Memory B cell (primary cell): ENCODE measurements at regions not wholly inside any gene's neighbourhood (a gene's known extent, or its start where the extent isn't known, plus 50 kb on each side); places are given as distances from the start of the nearest gene placed in this dataset.

ENCODE experiments used
- ATAC-seq: fragments of 150-1000 bp; cut with Tn5 transposase; 2 replicates; pipeline ENCODE4 v1.10.0; 2021; ENCODE audit warnings: low read depth, mild to moderate bottlenecking, moderate library complexity
- DNase-seq, 2 donors: peaks; one replicate each; pipeline ENCODE4 v3.0.0; 2022; ENCODE audit warnings: low spot score in 2 of 2
- H3K27ac Mint-ChIP-seq: one replicate; pipeline ENCODE4 v1.8.0; 2022; ENCODE audit warnings: mild to moderate bottlenecking, moderate library complexity, mixed read lengths
- H3K27me3 Mint-ChIP-seq: one replicate; pipeline ENCODE4 v1.8.0; 2022; ENCODE audit warnings: mixed read lengths
- H3K36me3 Mint-ChIP-seq: one replicate; pipeline ENCODE4 v1.8.0; 2022; ENCODE audit warnings: mild to moderate bottlenecking, mixed read lengths
- H3K4me1 Mint-ChIP-seq: one replicate; pipeline ENCODE4 v1.8.0; 2022; ENCODE audit warnings: mixed read lengths
- H3K4me3 Mint-ChIP-seq: one replicate; pipeline ENCODE4 v1.8.0; 2022; ENCODE audit warnings: mild to moderate bottlenecking, moderate library complexity, mixed read lengths
- H3K9me3 Mint-ChIP-seq: one replicate; pipeline ENCODE4 v1.8.0; 2022; ENCODE audit warnings: mixed read lengths

- no peaks in the 10 kb centered on the region for H3K36me3 Mint-ChIP-seq
- H3K9me3 Mint-ChIP-seq = peaks cover 8% of the 10 kb centered on the region
- DNase-seq (no peak), ATAC-seq (no peak)
- H3K4me1 Mint-ChIP-seq = no peaks in the 10 kb centered on the region
- H3K27me3 Mint-ChIP-seq = no peaks in the 10 kb centered on the region
- H3K4me3 Mint-ChIP-seq = no peak overlapping the region
- H3K27ac Mint-ChIP-seq = no peak overlapping the region
These were observed 836.6 kb upstream of the TMEM132C start for GRCh38 chr12:127430401-127430800.

DNA sequence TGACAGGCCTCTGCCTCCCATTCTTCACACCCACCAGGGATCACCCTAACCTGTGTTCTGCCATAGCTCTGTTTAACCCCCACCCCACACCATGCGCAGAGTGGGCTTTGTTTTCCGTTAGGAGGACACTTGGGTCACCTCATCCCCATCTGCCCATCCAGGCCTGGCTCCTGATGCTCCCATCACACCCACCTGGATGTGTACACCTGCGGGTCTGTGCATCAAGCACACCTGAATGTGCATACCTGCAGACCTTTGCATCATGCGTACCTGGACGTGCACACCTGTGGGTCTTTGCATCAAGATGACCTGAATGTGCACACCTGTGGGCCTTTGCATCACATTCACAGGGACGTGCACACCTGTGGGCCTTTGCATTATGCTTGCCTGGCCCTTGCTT, 835.8 kb upstream of the TMEM132C start:
- ATAC-seq (no peak), DNase-seq (no peak)
- Mint-ChIP-seq H3K27me3 (no peaks in the 10 kb centered on the region), H3K36me3 (no peaks in the 10 kb centered on the region), H3K4me1 (no peaks in the 10 kb centered on the region), H3K4me3 (no peak overlapping the region), H3K27ac (no peak overlapping the region), H3K9me3 (peaks cover 10% of the 10 kb centered on the region)

GRCh38 chr12:127431594-127431993, 835.4 kb upstream of the TMEM132C start:
- H3K4me3 Mint-ChIP-seq = no peak overlapping the region
- no peak overlapping the region for H3K27ac Mint-ChIP-seq
- peaks cover 10% of the 10 kb centered on the region for H3K9me3 Mint-ChIP-seq
- ATAC-seq (no peak), DNase-seq (no peak)
- H3K4me1 Mint-ChIP-seq = no peaks in the 10 kb centered on the region
- H3K36me3 Mint-ChIP-seq = no peaks in the 10 kb centered on the region
- H3K27me3 Mint-ChIP-seq = no peaks in the 10 kb centered on the region

- no peak overlapping the region for H3K4me3 Mint-ChIP-seq
- H3K4me1 Mint-ChIP-seq = no peaks in the 10 kb centered on the region
- no peaks in the 10 kb centered on the region for H3K36me3 Mint-ChIP-seq
- H3K27me3 Mint-ChIP-seq = no peaks in the 10 kb centered on the region
- DNase-seq (no peak), ATAC-seq (no peak)
- H3K9me3 Mint-ChIP-seq = peaks cover 17% of the 10 kb centered on the region
- no peak overlapping the region for H3K27ac Mint-ChIP-seq
These were observed 831.5 kb upstream of the TMEM132C start for GRCh38 chr12:127435439-127435838.

DNA sequence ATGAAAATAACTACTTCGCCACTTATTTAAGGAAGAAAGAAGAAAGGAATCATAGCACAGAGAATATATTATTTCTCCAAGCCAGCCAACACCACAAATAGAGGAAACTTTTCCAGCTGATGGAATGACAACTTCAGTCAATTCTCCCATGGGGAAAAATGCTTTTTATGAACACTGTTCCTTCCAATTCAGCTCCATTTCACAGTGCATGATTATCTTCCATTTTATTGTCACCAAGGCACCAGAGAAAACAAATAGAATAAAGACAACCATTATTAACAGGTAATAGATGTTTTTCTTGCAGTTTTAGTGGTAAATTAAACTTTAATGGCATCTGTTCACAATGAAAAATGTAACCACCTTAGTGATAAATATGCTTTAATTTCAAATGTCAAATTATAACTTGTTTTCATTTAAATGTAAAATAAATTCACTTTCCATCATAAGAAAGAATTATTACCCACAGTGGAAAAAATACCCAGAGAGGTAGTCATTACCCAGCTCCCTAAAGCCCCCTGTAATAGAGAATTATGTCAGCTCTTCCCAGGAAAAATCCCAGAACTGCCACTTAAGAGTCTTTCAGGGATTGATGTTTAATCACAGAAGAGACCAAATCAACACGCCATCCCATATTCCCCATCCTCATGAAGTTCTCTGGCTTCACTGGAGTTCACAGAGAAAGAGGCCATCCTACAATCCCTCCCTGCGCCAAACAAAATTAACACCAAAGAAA, 828.3 kb upstream of the TMEM132C start:
- no peaks in the 10 kb centered on the region for H3K4me1 Mint-ChIP-seq
- DNase-seq = no peak
- no peak overlapping the region for H3K4me3 Mint-ChIP-seq
- peaks cover 21% of the 10 kb centered on the region for H3K9me3 Mint-ChIP-seq
- no peak overlapping the region for H3K27ac Mint-ChIP-seq
- ATAC-seq = no peak
- no peaks in the 10 kb centered on the region for H3K27me3 Mint-ChIP-seq
- no peaks in the 10 kb centered on the region for H3K36me3 Mint-ChIP-seq

DNA sequence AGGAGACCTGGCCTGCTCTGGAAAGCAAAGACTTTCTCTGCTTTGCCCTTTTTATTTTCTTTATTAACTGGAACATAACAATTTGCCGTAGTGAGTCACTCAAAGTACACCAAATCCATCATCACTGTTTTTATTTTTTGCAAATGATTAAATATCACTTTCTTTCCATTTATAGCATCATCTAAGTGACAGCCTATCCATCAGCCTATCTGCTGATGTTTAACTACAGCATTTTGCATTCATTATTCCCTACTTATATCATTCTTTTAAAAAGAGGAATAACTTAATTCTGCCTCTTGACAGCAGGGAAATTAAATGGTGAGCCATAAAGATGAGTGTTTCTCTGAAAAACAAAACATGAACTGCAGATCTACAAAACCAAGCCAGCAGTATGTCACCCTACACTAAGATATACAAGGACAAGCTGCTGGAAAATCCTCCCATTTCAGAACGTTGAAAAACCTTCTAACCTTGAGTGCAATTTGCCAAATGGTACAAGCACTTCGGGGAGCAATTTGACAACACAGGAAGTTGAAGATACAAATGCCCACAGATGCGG, 821.3 kb upstream of the TMEM132C start:
- Mint-ChIP-seq H3K27me3 (no peaks in the 10 kb centered on the region), H3K4me1 (no peaks in the 10 kb centered on the region), H3K36me3 (no peaks in the 10 kb centered on the region), H3K27ac (no peak overlapping the region), H3K4me3 (no peak overlapping the region), H3K9me3 (peaks cover 5% of the 10 kb centered on the region)
- no peak for ATAC-seq
- DNase-seq = no peak

GRCh38 chr12:127448906-127449305, 818.1 kb upstream of the TMEM132C start:
- Mint-ChIP-seq H3K27ac (no peak overlapping the region), H3K36me3 (no peaks in the 10 kb centered on the region), H3K4me3 (no peak overlapping the region), H3K9me3 (no peaks in the 10 kb centered on the region), H3K27me3 (no peaks in the 10 kb centered on the region), H3K4me1 (no peaks in the 10 kb centered on the region)
- ATAC-seq (no peak), DNase-seq (no peak)

GRCh38 chr12:127450826-127451225, 816.1 kb upstream of the TMEM132C start:
- peaks cover 2% of the 10 kb centered on the region for H3K27me3 Mint-ChIP-seq

DNA sequence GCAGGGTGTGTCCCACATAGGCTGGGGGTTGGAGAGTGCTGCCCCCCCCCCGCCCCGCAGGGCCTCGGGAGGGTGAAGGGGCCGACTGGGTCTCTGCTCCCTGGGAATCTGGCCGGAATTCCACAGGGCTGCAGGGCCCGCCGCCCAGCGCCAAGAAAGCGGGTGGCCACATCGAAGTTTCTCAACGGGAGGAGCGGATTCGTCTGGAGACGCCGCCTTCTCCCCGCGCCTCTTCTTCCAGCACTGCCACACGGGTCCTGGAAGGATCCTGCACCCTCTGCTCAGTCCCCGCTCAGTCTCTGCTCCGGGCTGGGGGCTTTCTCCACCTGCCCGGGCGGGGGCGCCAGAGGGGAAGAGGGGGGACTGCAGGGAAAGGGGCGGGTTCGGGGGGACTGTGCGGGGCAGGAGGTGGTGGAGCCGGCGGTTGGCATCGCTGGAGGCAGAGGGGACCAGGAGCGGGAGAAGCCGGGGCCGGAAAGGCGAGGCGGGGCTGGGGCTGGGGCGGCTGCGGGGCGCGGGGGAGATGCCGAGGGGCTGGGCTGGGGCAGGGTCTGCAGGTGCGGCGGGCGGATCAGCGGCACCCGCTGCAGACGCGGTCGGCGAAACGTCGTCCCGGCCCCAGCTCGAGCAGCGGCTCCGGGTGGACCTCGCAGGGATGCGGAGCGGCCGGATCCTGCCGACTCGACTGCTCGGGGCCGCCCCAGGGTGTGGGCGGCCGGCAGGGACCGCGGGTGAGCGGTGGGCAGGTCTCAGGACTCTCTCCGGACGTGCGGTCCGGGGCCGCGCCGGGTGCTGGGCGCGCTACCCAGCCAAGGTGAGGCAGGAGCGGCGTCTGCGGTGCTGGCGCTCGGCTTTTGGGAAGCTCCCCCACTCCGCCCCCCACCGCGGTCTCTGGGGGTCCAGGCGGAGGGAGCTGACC, 811.4 kb upstream of the TMEM132C start:
- H3K4me1 Mint-ChIP-seq = no peaks in the 10 kb centered on the region
- ATAC-seq (no peak), DNase-seq (no peak)
- H3K27ac Mint-ChIP-seq = no peak overlapping the region
- H3K4me3 Mint-ChIP-seq = no peak overlapping the region
- peaks cover 10% of the 10 kb centered on the region for H3K9me3 Mint-ChIP-seq
- H3K27me3 Mint-ChIP-seq = peaks cover 4% of the 10 kb centered on the region
- no peaks in the 10 kb centered on the region for H3K36me3 Mint-ChIP-seq

More at GRCh38 chr12:127450826-127451225, 816.1 kb upstream of the TMEM132C start:
- H3K36me3 Mint-ChIP-seq = no peaks in the 10 kb centered on the region
- H3K4me3 Mint-ChIP-seq = no peak overlapping the region
- H3K4me1 Mint-ChIP-seq = no peaks in the 10 kb centered on the region
- DNase-seq = no peak
- H3K27ac Mint-ChIP-seq = no peak overlapping the region
- ATAC-seq = no peak
- peaks cover 3% of the 10 kb centered on the region for H3K9me3 Mint-ChIP-seq

- no peaks in the 10 kb centered on the region for H3K4me1 Mint-ChIP-seq
These were observed 809.2 kb upstream of the TMEM132C start for GRCh38 chr12:127457726-127458125.

DNA sequence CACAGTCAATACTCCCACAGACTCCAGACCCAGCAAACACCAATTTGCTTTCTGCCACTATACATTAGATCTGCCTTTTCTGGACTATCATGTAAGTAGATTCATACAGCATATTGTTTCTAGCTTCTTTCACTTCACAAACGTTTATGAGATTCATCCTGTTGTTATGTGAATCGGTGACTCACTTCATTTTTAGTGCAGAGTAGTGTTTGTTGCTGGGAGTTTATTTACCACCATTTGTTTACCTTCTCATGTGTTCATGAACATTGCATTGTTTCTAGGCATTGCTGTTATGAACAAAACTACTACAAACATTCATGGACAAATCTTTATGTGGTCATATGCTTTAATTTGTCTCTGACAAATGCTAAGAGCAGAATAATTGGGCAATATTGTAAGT, 807.8 kb upstream of the TMEM132C start:
- Mint-ChIP-seq H3K36me3 (no peaks in the 10 kb centered on the region), H3K4me3 (no peak overlapping the region), H3K27me3 (peaks cover 4% of the 10 kb centered on the region), H3K9me3 (peaks cover 10% of the 10 kb centered on the region), H3K27ac (no peak overlapping the region), H3K4me1 (no peaks in the 10 kb centered on the region)
- no peak for DNase-seq
- no peak for ATAC-seq

More at GRCh38 chr12:127457726-127458125, 809.2 kb upstream of the TMEM132C start:
- H3K27me3 Mint-ChIP-seq = peaks cover 4% of the 10 kb centered on the region
- peaks cover 10% of the 10 kb centered on the region for H3K9me3 Mint-ChIP-seq
- H3K36me3 Mint-ChIP-seq = no peaks in the 10 kb centered on the region
- ATAC-seq (no peak), DNase-seq (no peak)
- H3K4me3 Mint-ChIP-seq = no peak overlapping the region
- H3K27ac Mint-ChIP-seq = no peak overlapping the region

DNA sequence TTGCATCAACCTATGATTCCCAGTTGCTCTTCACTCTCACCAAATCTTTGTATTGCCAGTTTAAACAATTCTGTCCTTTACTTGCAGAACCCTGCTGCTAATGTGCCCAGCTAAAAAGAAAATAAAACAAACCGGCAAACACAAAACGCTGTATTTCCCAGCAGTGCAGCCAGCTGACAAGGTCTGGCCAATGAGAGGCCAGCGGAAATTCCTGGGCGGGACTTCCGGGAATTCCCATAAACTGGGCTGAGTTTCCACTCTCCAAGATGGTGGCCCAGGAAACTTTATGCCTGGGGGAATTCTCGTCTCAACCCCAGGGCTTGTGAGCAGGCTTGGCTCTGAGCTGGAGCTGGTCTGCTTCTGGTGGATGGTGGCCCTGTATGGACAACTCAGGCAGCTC, 807.3 kb upstream of the TMEM132C start:
- DNase-seq (no peak), ATAC-seq (no peak)
- no peaks in the 10 kb centered on the region for H3K36me3 Mint-ChIP-seq
- no peaks in the 10 kb centered on the region for H3K4me1 Mint-ChIP-seq
- no peak overlapping the region for H3K4me3 Mint-ChIP-seq
- H3K9me3 Mint-ChIP-seq = peaks cover 8% of the 10 kb centered on the region
- H3K27me3 Mint-ChIP-seq = peaks cover 4% of the 10 kb centered on the region
- no peak overlapping the region for H3K27ac Mint-ChIP-seq

- peaks cover 6% of the 10 kb centered on the region for H3K9me3 Mint-ChIP-seq
- DNase-seq = no peak
- no peaks in the 10 kb centered on the region for H3K4me1 Mint-ChIP-seq
- no peaks in the 10 kb centered on the region for H3K27me3 Mint-ChIP-seq
- H3K4me3 Mint-ChIP-seq = no peak overlapping the region
- no peak for ATAC-seq
- H3K27ac Mint-ChIP-seq = no peak overlapping the region
- no peaks in the 10 kb centered on the region for H3K36me3 Mint-ChIP-seq
These were observed 803.7 kb upstream of the TMEM132C start for GRCh38 chr12:127463237-127463636.

DNA sequence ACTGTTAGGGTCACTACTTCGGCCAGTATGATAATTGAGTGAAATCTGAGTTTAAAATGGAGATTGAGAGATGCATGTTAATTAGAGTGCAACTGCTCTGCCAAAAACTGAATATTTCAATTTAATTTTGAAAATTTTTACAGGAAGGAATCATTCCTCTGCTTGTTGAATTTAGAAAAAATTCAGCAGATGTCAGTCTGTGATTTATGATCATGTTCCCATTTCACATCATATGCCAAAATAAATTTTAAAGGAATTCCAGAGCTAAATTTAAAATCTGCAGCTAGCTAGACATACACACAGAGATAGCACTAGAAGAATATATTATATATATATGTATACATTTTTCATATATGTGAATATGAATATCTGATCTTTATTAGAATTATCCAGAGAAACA, 797.6 kb upstream of the TMEM132C start:
- H3K36me3 Mint-ChIP-seq = no peaks in the 10 kb centered on the region
- no peaks in the 10 kb centered on the region for H3K27me3 Mint-ChIP-seq
- H3K4me1 Mint-ChIP-seq = no peaks in the 10 kb centered on the region
- peaks cover 3% of the 10 kb centered on the region for H3K9me3 Mint-ChIP-seq
- DNase-seq = no peak
- ATAC-seq = no peak
- H3K4me3 Mint-ChIP-seq = no peak overlapping the region
- H3K27ac Mint-ChIP-seq = no peak overlapping the region
